Activated CD8-positive, alpha-beta T cell treated with anti-CD3 and anti-CD28 coated beads for 36 hours (primary cell): ENCODE measurements at regions not wholly inside any gene's neighbourhood (a gene's known extent, or its start where the extent isn't known, plus 50 kb on each side); places are given as distances from the start of the nearest gene placed in this dataset.

Experiments
- ATAC-seq: fragments of 200-7000 bp; cut with Tn5 transposase; one replicate; pipeline ENCODE4 v1.10.0; 2021; ENCODE audit warnings: mild to moderate bottlenecking, moderate library complexity
- CTCF ChIA-PET: fragments of 350-600 bp; sonication (Branson Sonifier 250); formaldehyde crosslinking; loops from one replicate; lab custom pipeline; 2021; ENCODE audit warnings: antibody characterized with exemption; lab: Charles Lee
- POLR2A ChIA-PET: fragments of 350-600 bp; sonication (Branson Sonifier 250); formaldehyde crosslinking; loops from one replicate; lab custom pipeline; 2021; ENCODE audit warnings: antibody characterized with exemption; lab: Charles Lee
- DNase-seq: peaks from one replicate; pipeline ENCODE4 v3.0.0-alpha.2; 2020
- H3K27ac Mint-ChIP-seq: one replicate; pipeline ENCODE4 v1.8.0; 2021; ENCODE audit warnings: mild to moderate bottlenecking, mixed read lengths
- H3K27me3 Mint-ChIP-seq: one replicate; pipeline ENCODE4 v1.8.0; 2021; ENCODE audit warnings: mixed read lengths
- H3K36me3 Mint-ChIP-seq: one replicate; pipeline ENCODE4 v1.8.0; 2021; ENCODE audit warnings: low read depth, mixed read lengths
- H3K4me1 Mint-ChIP-seq: one replicate; pipeline ENCODE4 v1.8.0; 2021; ENCODE audit warnings: low read depth, mixed read lengths
- H3K4me3 Mint-ChIP-seq: one replicate; pipeline ENCODE4 v1.8.0; 2021; ENCODE audit warnings: mild to moderate bottlenecking, moderate library complexity, mixed read lengths
- H3K9me3 Mint-ChIP-seq: one replicate; pipeline ENCODE4 v1.8.0; 2021; ENCODE audit warnings: mixed read lengths
- CTCF ChIP-seq: fragments of 200-600 bp; IDR thresholded peaks from one replicate; pipeline ENCODE4 v1.8.0; 2022; ENCODE audit warnings: antibody characterized with exemption, mild to moderate bottlenecking
- intact Hi-C: fragments of 100-400 bp; cut with micrococcal nuclease; formaldehyde crosslinking; loops from one replicate; pipeline ENCODE4 v1.10.0; 2022

GRCh38 chr6:44500074-44500473 lies 112.6 kb downstream of the CDC5L start:
- no peaks in the 10 kb centered on the region for H3K36me3 Mint-ChIP-seq
- POLR2A ChIA-PET, result no interaction called here

GRCh38 chr6:44503471-44503870 lies 116.0 kb downstream of the CDC5L start:
- H3K27me3 Mint-ChIP-seq, result peaks cover 2% of the 10 kb centered on the region
- ATAC-seq, result no peak
- H3K9me3 Mint-ChIP-seq, result no peaks in the 10 kb centered on the region
- no peaks in the 10 kb centered on the region for H3K4me1 Mint-ChIP-seq
- H3K27ac Mint-ChIP-seq, result no peak overlapping the region
- intact Hi-C loops, result no loop called here
- H3K4me3 Mint-ChIP-seq, result no peak overlapping the region
- no peaks in the 10 kb centered on the region for H3K36me3 Mint-ChIP-seq
- no peak for DNase-seq
- CTCF ChIA-PET, result interaction anchor here (2.8 kb wide), 1 partner anchor 28 kb away, joined by 9 read pairs; no protein-coding TSS in a partner anchor
- POLR2A ChIA-PET, result no interaction called here
- no peak for TF ChIP-seq CTCF

More at GRCh38 chr6:44500074-44500473, 112.6 kb downstream of the CDC5L start:
- no peaks in the 10 kb centered on the region for H3K9me3 Mint-ChIP-seq
- intact Hi-C loops, result no loop called here
- DNase-seq (no peak), ATAC-seq (no peak)
- H3K27me3 Mint-ChIP-seq, result peaks cover 2% of the 10 kb centered on the region
- no peak for TF ChIP-seq CTCF
- CTCF ChIA-PET, result interaction anchor here (2.9 kb wide), 1 partner anchor 24 kb away, joined by 11 read pairs; no protein-coding TSS in a partner anchor
- no peaks in the 10 kb centered on the region for H3K4me1 Mint-ChIP-seq
- H3K27ac Mint-ChIP-seq, result no peak overlapping the region
- H3K4me3 Mint-ChIP-seq, result no peak overlapping the region

GRCh38 chr6:44504301-44504791 lies 116.8 kb downstream of the CDC5L start:
- no peak for DNase-seq
- Mint-ChIP-seq H3K4me3 (no peak overlapping the region), H3K36me3 (no peaks in the 10 kb centered on the region), H3K9me3 (no peaks in the 10 kb centered on the region), H3K4me1 (no peaks in the 10 kb centered on the region), H3K27me3 (peaks cover 2% of the 10 kb centered on the region), H3K27ac (no peak overlapping the region)
- CTCF ChIA-PET, result interaction anchor here (1.2 kb wide), 1 partner anchor 34 kb away, joined by 4 read pairs; no protein-coding TSS in a partner anchor
- ATAC-seq, result no peak
- POLR2A ChIA-PET, result no interaction called here
- intact Hi-C loops, result no loop called here
- TF ChIP-seq CTCF, result no peak

GRCh38 chr6:44505751-44506150 lies 118.2 kb downstream of the CDC5L start:
- no peak for DNase-seq
- ChIA-PET CTCF (interaction anchor here (1.2 kb wide), 1 partner anchor 36 kb away, joined by 4 read pairs; no protein-coding TSS in a partner anchor), POLR2A (no interaction called here)
- no peak for TF ChIP-seq CTCF
- Mint-ChIP-seq H3K9me3 (peaks cover 4% of the 10 kb centered on the region), H3K27ac (no peak overlapping the region), H3K4me1 (no peaks in the 10 kb centered on the region), H3K27me3 (peaks cover 2% of the 10 kb centered on the region), H3K36me3 (no peaks in the 10 kb centered on the region), H3K4me3 (no peak overlapping the region)
- no peak for ATAC-seq
- intact Hi-C loops, result no loop called here

- Mint-ChIP-seq H3K27ac (no peak overlapping the region), H3K36me3 (no peaks in the 10 kb centered on the region), H3K4me1 (no peaks in the 10 kb centered on the region), H3K4me3 (no peak overlapping the region), H3K27me3 (peaks cover 2% of the 10 kb centered on the region), H3K9me3 (peaks cover 4% of the 10 kb centered on the region)
- no peak for ATAC-seq
- no peak for TF ChIP-seq CTCF
- intact Hi-C loops, result no loop called here
- CTCF ChIA-PET, result no interaction called here
- no peak for DNase-seq
- POLR2A ChIA-PET, result no interaction called here
These were observed 119.5 kb downstream of the CDC5L start for GRCh38 chr6:44507014-44507413.
